Kidney (tissue), 13 donors: ENCODE measurements at regions not wholly inside any gene's neighbourhood (a gene's known extent, or its start where the extent isn't known, plus 50 kb on each side); places are given as distances from the start of the nearest gene placed in this dataset.

ENCODE experiments used
- DNase-seq, 5 donors: peaks; one replicate each; pipeline ENCODE4 v3.0.0-alpha.2; 2013 to 2020
- FAIRE-seq: peaks from 2 replicates; lab custom pipeline; 2012; peaks lifted over from hg19 to GRCh38; lab: Jason Lieb, UNC
- H3K27ac ChIP-seq, 2 donors: one replicate each; pipeline ENCODE4 v1.7.0; 2013; ENCODE audit warnings: low read depth in 2 of 2, low read length in 2 of 2, inconsistent platforms in 1 of 2
- H3K27me3 ChIP-seq: one replicate; pipeline ENCODE4 v1.7.1; 2013; ENCODE audit warnings: low read length, inconsistent platforms; ENCODE audit not compliant: control insufficient read depth, insufficient read depth
- H3K36me3 ChIP-seq, 3 donors: one replicate each; pipeline versions ENCODE4 v1.7.0 to v1.7.1; 2013; ENCODE audit warnings: low read length in 3 of 3, control low read depth in 1 of 3, inconsistent platforms in 1 of 3; ENCODE audit not compliant: insufficient read depth in 3 of 3, control insufficient read depth in 2 of 3
- H3K4me1 ChIP-seq, 3 donors: one replicate each; pipeline versions ENCODE4 v1.7.0 to v1.7.1; 2013; ENCODE audit warnings: low read length in 3 of 3, inconsistent platforms in 1 of 3, low read depth in 1 of 3; ENCODE audit not compliant: control insufficient read depth in 2 of 3, insufficient read depth in 2 of 3
- H3K4me3 ChIP-seq, 3 donors: one replicate each; pipeline versions ENCODE4 v1.7.0 to v1.8.1; 2013; ENCODE audit warnings: low read length in 3 of 3, control low read depth in 1 of 3, inconsistent platforms in 1 of 3
- H3K9ac ChIP-seq, 3 donors: one replicate each; pipeline versions ENCODE4 v1.7.0 to v1.7.1; 2013; ENCODE audit warnings: low read length in 3 of 3, control low read depth in 1 of 3, inconsistent platforms in 1 of 3
- H3K9me3 ChIP-seq, 3 donors: one replicate each; pipeline versions ENCODE4 v1.7.0 to v1.7.1; 2013; ENCODE audit warnings: low read length in 3 of 3, control low read depth in 1 of 3, inconsistent platforms in 1 of 3; ENCODE audit not compliant: control insufficient read depth in 2 of 3, insufficient read depth in 1 of 3
- intact Hi-C: fragments of 100-400 bp; cut with DNase I; formaldehyde crosslinking; loops from one replicate; pipeline ENCODE4 v1.11.1; 2022
- TF ChIP-seq, protein P1 (sequence below): IDR thresholded peaks from 3 replicates; pipeline ENCODE4 v1.5.1; 2012; ENCODE audit warnings: mild to moderate bottlenecking, moderate library complexity, borderline replicate concordance; ENCODE audit not compliant: insufficient read depth; ENCODE audit errors: extremely low read depth
- donor health status: control.
- donor health status: control.
- donor health status: control.
- donor health status: control.
- donor health status: control.
- donor health status: DM: yes; HTN: yes; CAD: no.
- donor health status: Normal renal cell carcinoma (clear cell type).

DNA sequence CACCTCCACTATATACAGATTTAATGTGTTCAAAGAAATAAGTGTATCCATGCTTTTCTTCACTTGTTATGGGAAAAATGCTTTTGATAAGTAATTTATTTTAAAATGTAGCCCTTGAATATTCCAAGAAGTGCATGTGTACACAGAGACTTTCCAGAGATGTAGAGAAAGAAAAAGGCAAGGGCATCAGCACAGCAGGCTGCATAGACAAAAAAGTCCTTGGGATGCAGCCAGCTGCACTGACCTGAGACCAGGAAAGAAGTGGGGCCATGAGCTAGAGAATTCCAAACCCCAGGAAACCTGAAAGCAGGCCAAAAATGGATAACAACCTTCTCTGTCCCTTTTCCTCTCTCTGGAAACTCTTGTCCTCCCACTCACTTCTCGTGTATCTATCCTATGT is 51.6 kb upstream of the PRDM8 start:
- no peaks in the 10 kb centered on the region for H3K27me3 ChIP-seq
- no peaks in the 10 kb centered on the region for H3K9me3 ChIP-seq
- DNase-seq (no peak), FAIRE-seq (no peak)
- no peak overlapping the region for H3K4me3 ChIP-seq
- H3K27ac ChIP-seq: no peak overlapping the region
- no peak overlapping the region for H3K9ac ChIP-seq
- TF ChIP-seq, protein P1, sequence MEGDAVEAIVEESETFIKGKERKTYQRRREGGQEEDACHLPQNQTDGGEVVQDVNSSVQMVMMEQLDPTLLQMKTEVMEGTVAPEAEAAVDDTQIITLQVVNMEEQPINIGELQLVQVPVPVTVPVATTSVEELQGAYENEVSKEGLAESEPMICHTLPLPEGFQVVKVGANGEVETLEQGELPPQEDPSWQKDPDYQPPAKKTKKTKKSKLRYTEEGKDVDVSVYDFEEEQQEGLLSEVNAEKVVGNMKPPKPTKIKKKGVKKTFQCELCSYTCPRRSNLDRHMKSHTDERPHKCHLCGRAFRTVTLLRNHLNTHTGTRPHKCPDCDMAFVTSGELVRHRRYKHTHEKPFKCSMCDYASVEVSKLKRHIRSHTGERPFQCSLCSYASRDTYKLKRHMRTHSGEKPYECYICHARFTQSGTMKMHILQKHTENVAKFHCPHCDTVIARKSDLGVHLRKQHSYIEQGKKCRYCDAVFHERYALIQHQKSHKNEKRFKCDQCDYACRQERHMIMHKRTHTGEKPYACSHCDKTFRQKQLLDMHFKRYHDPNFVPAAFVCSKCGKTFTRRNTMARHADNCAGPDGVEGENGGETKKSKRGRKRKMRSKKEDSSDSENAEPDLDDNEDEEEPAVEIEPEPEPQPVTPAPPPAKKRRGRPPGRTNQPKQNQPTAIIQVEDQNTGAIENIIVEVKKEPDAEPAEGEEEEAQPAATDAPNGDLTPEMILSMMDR: no peak
- intact Hi-C loops: no loop called here
- no peaks in the 10 kb centered on the region for H3K36me3 ChIP-seq
- no peaks in the 10 kb centered on the region for H3K4me1 ChIP-seq

DNA sequence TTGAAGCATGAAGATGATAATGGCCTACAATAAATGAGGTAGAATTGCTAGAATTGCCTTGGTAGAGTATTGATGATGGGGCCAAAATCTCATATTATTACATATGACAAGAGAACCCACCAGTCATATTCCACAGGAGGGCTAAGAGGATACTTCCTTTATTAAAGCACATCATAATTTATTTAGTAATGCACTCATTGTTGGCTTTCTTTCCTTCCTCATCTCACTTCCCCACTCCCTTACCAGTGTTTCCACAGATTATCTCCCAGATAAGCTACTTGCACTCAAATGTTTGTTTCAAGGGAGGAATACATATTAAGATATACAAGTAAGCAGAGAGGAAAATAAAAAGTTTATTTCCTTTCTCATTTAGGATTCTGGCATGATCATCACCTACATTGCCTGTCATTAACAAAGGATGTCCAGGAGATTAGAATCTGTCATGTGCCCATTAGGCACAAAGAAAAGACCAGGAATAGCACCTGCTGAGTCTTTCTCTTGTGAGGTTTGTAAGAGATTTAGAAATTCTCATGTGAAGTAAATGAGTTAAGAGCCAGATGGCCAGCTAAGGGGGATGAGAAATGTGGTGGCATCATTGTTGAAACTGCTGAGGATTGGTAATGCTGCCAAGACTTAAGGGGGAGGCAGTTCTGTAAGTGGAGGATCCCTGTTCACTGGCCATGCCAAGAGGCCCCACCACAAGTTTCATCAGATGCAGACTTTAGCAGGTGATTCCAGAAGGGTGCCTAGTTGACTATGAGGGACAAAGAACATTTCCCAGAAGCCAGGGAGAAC is 52.4 kb upstream of the PRDM8 start:
- no peak for FAIRE-seq
- no peak overlapping the region for H3K4me3 ChIP-seq
- no peaks in the 10 kb centered on the region for H3K36me3 ChIP-seq
- intact Hi-C loops: no loop called here
- H3K27ac ChIP-seq: no peak overlapping the region
- TF ChIP-seq, protein P1: no peak
- H3K9me3 ChIP-seq: no peaks in the 10 kb centered on the region
- no peak overlapping the region for H3K9ac ChIP-seq
- DNase-seq: no peak
- H3K4me1 ChIP-seq: no peaks in the 10 kb centered on the region
- no peaks in the 10 kb centered on the region for H3K27me3 ChIP-seq

DNA sequence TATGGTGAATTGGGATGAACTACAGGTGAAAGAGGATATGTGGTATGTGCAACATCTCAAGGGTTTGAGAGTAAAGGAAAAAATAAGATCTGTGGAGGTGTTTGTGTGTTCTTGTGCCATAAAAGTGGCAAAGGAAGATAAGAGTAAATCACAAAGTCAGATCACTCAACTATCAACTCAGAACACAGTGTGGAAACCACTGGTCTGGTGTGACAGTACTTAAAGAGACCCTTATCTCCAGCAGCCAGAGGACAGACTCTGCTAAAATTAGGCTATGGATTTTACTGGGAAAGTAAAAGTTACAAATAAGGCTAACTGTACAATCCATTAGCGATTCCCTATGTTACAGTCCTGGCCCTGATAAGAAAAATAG is 54.0 kb upstream of the PRDM8 start:
- no peak for DNase-seq
- H3K4me3 ChIP-seq: no peak overlapping the region

More for the DNA sequence above, 54.0 kb upstream of the PRDM8 start:
- H3K9me3 ChIP-seq: no peaks in the 10 kb centered on the region
- H3K4me1 ChIP-seq: no peaks in the 10 kb centered on the region
- no peak overlapping the region for H3K9ac ChIP-seq
- TF ChIP-seq, protein P1: no peak
- intact Hi-C loops: no loop called here
- H3K27ac ChIP-seq: no peak overlapping the region
- H3K36me3 ChIP-seq: no peaks in the 10 kb centered on the region
- no peak for FAIRE-seq
- no peaks in the 10 kb centered on the region for H3K27me3 ChIP-seq
